GM12878 (cell line): ENCODE measurements at regions not wholly inside any gene's neighbourhood (a gene's known extent, or its start where the extent isn't known, plus 50 kb on each side); places are given as distances from the start of the nearest gene placed in this dataset.

Experiments used
- ATAC-seq: fragments of 200-7000 bp; cut with Tn5 transposase; 3 replicates; pipeline ENCODE4 v1.9.1; 2020; ENCODE audit warnings: mild to moderate bottlenecking, moderate library complexity
- BruUV-seq: library from RNA; stranded (reverse); fragments of 400-500 nt; replicated peaks from 2 replicates; lab custom pipeline; 2021; lab: Mats Ljungman, UMichigan
- CTCF ChIA-PET: fragments of 300-600 bp; sonication (Branson Sonifier 250); formaldehyde crosslinking; extraction: SDS; loops from one replicate; lab custom pipeline; 2021; ENCODE audit warnings: inconsistent platforms; lab: Yijun Ruan, JAX
- POLR2A ChIA-PET: fragments of 350-600 bp; formaldehyde crosslinking; extraction: SDS; loops from one replicate; lab custom pipeline; 2021; ENCODE audit warnings: inconsistent platforms; lab: Charles Lee
- RAD21 ChIA-PET: fragments of 300-600 bp; sonication (Branson Sonifier 250); formaldehyde crosslinking; loops from one replicate; lab custom pipeline; 2023; ENCODE audit warnings: antibody characterized with exemption; ENCODE audit not compliant: unreplicated experiment; lab: Charles Lee
- SMC1A ChIA-PET: fragments of 300-600 bp; sonication (Branson Sonifier 250); formaldehyde crosslinking; loops from one replicate; lab custom pipeline; 2023; ENCODE audit not compliant: unreplicated experiment, uncharacterized antibody; lab: Charles Lee
- DNase-seq: peaks from one replicate; pipeline ENCODE4 v3.0.0-alpha.2; 2011; ENCODE audit warnings: low read depth, low spot score
- FAIRE-seq: peaks from 3 replicates; lab custom pipeline; 2011; peaks lifted over from hg19 to GRCh38; lab: Jason Lieb, UNC
- H2AFZ ChIP-seq: 2 replicates; pipeline ENCODE4 v1.6.0; 2011; ENCODE audit warnings: low read depth, low read length, control low read depth; ENCODE audit not compliant: control insufficient read depth
- H3K27ac ChIP-seq: 2 replicates; pipeline ENCODE4 v1.5.1; 2011; ENCODE audit warnings: control low read depth; ENCODE audit not compliant: control insufficient read depth, insufficient read depth
- H3K27me3 ChIP-seq, 2 experiments: replicated peaks in 1 of 2; 2 replicates each; pipeline versions ENCODE4 v1.6.0 to v1.6.1; 2011; ENCODE audit warnings: low read length in 1 of 2; ENCODE audit not compliant: control insufficient read depth in 2 of 2, insufficient read depth in 2 of 2
- H3K36me3 ChIP-seq, 2 experiments: 2 replicates each; pipeline ENCODE4 v1.5.1; 2011; ENCODE audit warnings: low read length in 1 of 2; ENCODE audit not compliant: control insufficient read depth in 2 of 2, insufficient read depth in 2 of 2
- H3K4me1 ChIP-seq: 2 replicates; pipeline ENCODE4 v1.6.1; 2011; ENCODE audit warnings: mild to moderate bottlenecking, low read length, moderate library complexity, mixed read lengths; ENCODE audit not compliant: control insufficient read depth, insufficient read depth
- H3K4me2 ChIP-seq: 2 replicates; pipeline ENCODE4 v1.6.0; 2011; ENCODE audit warnings: control low read depth; ENCODE audit not compliant: control insufficient read depth, insufficient read depth
- H3K4me3 ChIP-seq: fragments of 200-600 bp; sonication (generic); 2 replicates; pipeline ENCODE4 v1.5.1; 2016
- H3K79me2 ChIP-seq: 2 replicates; pipeline ENCODE4 v1.6.0; 2011; ENCODE audit warnings: low read length; ENCODE audit not compliant: control insufficient read depth, insufficient read depth
- H3K9ac ChIP-seq: 2 replicates; pipeline ENCODE4 v1.8.0; 2011; ENCODE audit warnings: low read length, control low read depth, mixed read lengths; ENCODE audit not compliant: control insufficient read depth, insufficient read depth
- H3K9me3 ChIP-seq: replicated peaks from 3 replicates; pipeline ENCODE4 v1.5.1; 2011; ENCODE audit warnings: mild to moderate bottlenecking, low read length; ENCODE audit not compliant: control insufficient read depth, insufficient read depth
- H4K20me1 ChIP-seq: 2 replicates; pipeline ENCODE4 v1.6.0; 2011; ENCODE audit not compliant: control insufficient read depth, insufficient read depth
- ATF2 ChIP-seq: IDR thresholded peaks from 2 replicates; pipeline ENCODE4 v1.6.1; 2012; ENCODE audit warnings: low read length, inconsistent platforms
- BCLAF1 ChIP-seq: fragments of 450-650 bp; IDR thresholded peaks from 2 replicates; pipeline ENCODE4 v1.6.1; 2017; ENCODE audit warnings: antibody characterized with exemption, mild to moderate bottlenecking, moderate library complexity
- IKZF2 ChIP-seq, 2 experiments: fragments of 450-650 bp; IDR thresholded peaks; 2 replicates each; pipeline ENCODE4 v1.6.1; 2017; ENCODE audit warnings: mild to moderate bottlenecking in 2 of 2, moderate library complexity in 2 of 2
- JUND ChIP-seq: IDR thresholded peaks from 2 replicates; pipeline ENCODE4 v1.6.1; 2012; ENCODE audit warnings: low read depth, mild to moderate bottlenecking, low read length, improper control_type of control experiment, moderate library complexity
- ZNF622 ChIP-seq: fragments of 450-650 bp; IDR thresholded peaks from 2 replicates; pipeline ENCODE4 v1.6.1; 2017; ENCODE audit warnings: mild to moderate bottlenecking, inconsistent platforms
- WGBS: methylation state at CpG from one replicate; pipeline ENCODE4 v1.1.6; 2016; ENCODE audit warnings: low lambda C conversion rate; ENCODE audit not compliant: insufficient replicate concordance, insufficient coverage; ENCODE audit errors: missing lambda C conversion rate; 5-methylcytosine and 5-hydroxymethylcytosine counted together
- in situ Hi-C: fragments of 300-500 bp; cut with MboI; formaldehyde crosslinking; loops from 9 replicates; pipeline ENCODE4 v1.14.3; 2018; ENCODE audit warnings: mixed read lengths
- intact Hi-C: fragments of 100-400 bp; cut with micrococcal nuclease; formaldehyde crosslinking; loops from one replicate; pipeline ENCODE4 v1.14.2; 2022; ENCODE audit not compliant: unreplicated experiment

- no peak for DNase-seq
- ChIA-PET CTCF (no interaction called here), RAD21 (interaction anchor here (1.9 kb wide), 1 partner anchor 24 kb away, joined by 6 read pairs; no protein-coding TSS in a partner anchor), SMC1A (interaction anchor here (1.1 to 1.9 kb wide), 5 partner anchors 9 to 80 kb away, joined by 3 to 7 read pairs (median 4); no protein-coding TSS in a partner anchor), POLR2A (interaction anchor here (1.0 kb wide), 1 partner anchor 37 kb away, joined by 3 read pairs; no protein-coding TSS in a partner anchor)
- Histone ChIP-seq H3K4me1 (no peaks in the 10 kb centered on the region), H3K27me3 (no peaks in the 10 kb centered on the region), H3K9ac (no peak overlapping the region), H3K79me2 (no peaks in the 10 kb centered on the region), H3K36me3 (no peaks in the 10 kb centered on the region), H3K27ac (no peak overlapping the region), H3K4me3 (no peak overlapping the region), H4K20me1 (no peaks in the 10 kb centered on the region), H3K4me2 (no peak overlapping the region), H2AFZ (no peak overlapping the region), H3K9me3 (no peaks in the 10 kb centered on the region)
- BruUV-seq: no TSS peak
- intact Hi-C loops: no loop called here
- no peak for ATAC-seq
- no peak for FAIRE-seq
- in situ Hi-C loops: no loop called here
- TF ChIP-seq ZNF622 (no peak), IKZF2 (IDR thresholded peaks at IDR 0.05) (no peak), JUND (no peak), ATF2 (no peak), BCLAF1 (no peak)
- WGBS: 4% methylated on average over 2 of the region's 2 CpGs
Measured at GRCh38 chr4:29578329-29578728, 1141.8 kb upstream of the PCDH7 start.
